ENCODE measurements at regions not wholly inside any gene's neighbourhood (a gene's known extent, or its start where the extent isn't known, plus 50 kb on each side); places are given as distances from the start of the nearest gene placed in this dataset.

DNA sequence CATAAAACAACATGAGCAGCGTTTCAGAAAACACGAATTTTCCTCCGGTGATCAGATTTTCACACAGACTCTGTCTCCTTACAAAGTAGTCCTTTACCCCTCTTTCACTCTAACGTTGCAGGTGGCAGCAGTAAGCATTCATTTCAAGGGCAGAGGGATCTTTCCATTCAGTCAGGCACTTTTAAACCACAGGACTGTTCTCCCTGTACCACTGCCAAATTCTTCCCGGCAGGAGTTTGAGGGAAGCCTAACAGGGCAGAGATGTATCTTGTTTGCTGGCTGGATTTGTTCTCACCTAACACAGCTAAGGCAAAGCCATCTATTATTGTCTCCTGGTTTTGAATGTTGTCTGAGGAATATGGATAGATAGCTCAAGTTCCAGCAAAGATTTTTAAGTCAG is 1187.3 kb upstream of the SEL1L start:
- H3K27ac ChIP-seq (ENCODE audit: low read length) = no peak overlapping the region
- H3K27me3 ChIP-seq (ENCODE audit: low read depth, low read length) = no peaks in the 10 kb centered on the region
- H3K4me3 ChIP-seq (ENCODE audit: low read depth in 1 of 2, low read length in 2 of 2) = no peak overlapping the region
- H3K36me3 ChIP-seq (ENCODE audit: control insufficient read depth in 1 of 2, insufficient read depth in 2 of 2, low read length in 2 of 2) = no peaks in the 10 kb centered on the region
- H3K4me1 ChIP-seq (ENCODE audit: control insufficient read depth in 1 of 2, insufficient read depth in 2 of 2, low read length in 2 of 2) = peaks cover 0 to 11% of the 10 kb centered on the region in 2 donors
- H3K9me3 ChIP-seq (ENCODE audit: control insufficient read depth in 1 of 2, low read length in 2 of 2) = no peaks in the 10 kb centered on the region

DNA sequence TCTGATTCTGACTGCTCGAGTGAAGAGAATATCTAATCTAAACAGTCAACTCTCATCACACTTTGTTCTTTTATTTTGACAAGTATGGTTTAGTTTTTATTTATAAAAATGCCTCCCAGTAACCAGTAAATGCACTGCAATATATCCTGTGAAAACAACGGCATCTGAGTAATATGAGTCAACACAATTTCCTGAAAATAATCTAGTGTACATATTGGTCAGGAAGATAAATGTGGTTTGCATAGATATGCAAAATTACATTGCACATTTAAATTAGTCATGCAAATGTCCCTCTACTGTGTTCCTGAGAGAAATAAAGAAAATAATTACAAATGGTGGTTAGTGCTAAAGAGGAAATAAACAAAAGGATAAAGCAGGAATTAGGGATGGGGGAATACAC is 1190.7 kb upstream of the SEL1L start:
- no peak overlapping the region for H3K27ac ChIP-seq (ENCODE audit: low read length)
- no peaks in the 10 kb centered on the region for H3K27me3 ChIP-seq (ENCODE audit: low read depth, low read length)
- H3K36me3 ChIP-seq (ENCODE audit: control insufficient read depth in 1 of 2, insufficient read depth in 2 of 2, low read length in 2 of 2) = no peaks in the 10 kb centered on the region
- no peak overlapping the region for H3K4me3 ChIP-seq (ENCODE audit: low read depth in 1 of 2, low read length in 2 of 2)
- H3K9me3 ChIP-seq (ENCODE audit: control insufficient read depth in 1 of 2, low read length in 2 of 2) = no peaks in the 10 kb centered on the region
- peaks cover 0 to 11% of the 10 kb centered on the region in 2 donors for H3K4me1 ChIP-seq (ENCODE audit: control insufficient read depth in 1 of 2, insufficient read depth in 2 of 2, low read length in 2 of 2)

DNA sequence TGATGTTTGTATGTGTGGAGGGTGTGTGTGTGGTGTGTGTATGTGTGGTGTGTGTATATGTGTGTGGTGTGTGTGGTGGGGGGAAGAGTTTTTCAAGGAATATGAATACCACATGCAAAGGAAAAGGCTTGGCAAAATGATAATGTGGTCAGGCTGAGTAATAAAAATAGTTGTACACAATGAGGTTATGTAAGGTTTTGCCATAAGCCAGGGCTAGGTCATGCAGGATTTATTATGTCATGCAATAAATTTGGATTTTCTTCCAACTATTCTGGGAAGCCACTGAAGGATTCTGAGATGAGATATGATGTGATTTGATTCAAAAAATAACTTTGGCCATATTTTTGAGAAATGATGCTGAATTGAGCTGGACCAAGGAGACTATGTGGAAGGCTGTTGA is 1191.6 kb upstream of the SEL1L start:
- peaks cover 0 to 8% of the 10 kb centered on the region in 2 donors for H3K4me1 ChIP-seq (ENCODE audit: control insufficient read depth in 1 of 2, insufficient read depth in 2 of 2, low read length in 2 of 2)
- H3K27me3 ChIP-seq (ENCODE audit: low read depth, low read length) = no peaks in the 10 kb centered on the region
- no peaks in the 10 kb centered on the region for H3K36me3 ChIP-seq (ENCODE audit: control insufficient read depth in 1 of 2, insufficient read depth in 2 of 2, low read length in 2 of 2)
- H3K27ac ChIP-seq (ENCODE audit: low read length) = no peak overlapping the region
- no peaks in the 10 kb centered on the region for H3K9me3 ChIP-seq (ENCODE audit: control insufficient read depth in 1 of 2, low read length in 2 of 2)
- no peak overlapping the region for H3K4me3 ChIP-seq (ENCODE audit: low read depth in 1 of 2, low read length in 2 of 2)

DNA sequence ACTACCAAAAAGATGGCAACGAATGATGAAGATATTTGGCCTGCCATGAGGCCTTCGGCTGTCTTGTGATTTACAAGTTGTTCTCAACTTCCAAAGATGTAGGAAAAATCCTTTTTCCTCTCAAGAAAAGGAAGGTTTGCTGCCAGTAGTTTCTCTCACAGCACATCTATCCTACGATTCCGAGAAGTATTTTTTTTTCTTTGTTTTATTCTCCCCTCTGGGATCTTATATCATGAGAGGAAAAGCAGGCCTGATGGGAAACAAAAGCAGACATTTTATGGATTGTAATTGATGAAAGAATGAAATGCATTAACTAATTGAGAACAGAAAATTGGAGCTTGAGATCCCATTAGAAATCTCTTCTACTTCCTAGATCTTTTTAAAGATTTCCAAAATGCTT is 1197.9 kb upstream of the SEL1L start:
- Histone ChIP-seq H3K4me3 (ENCODE audit: low read depth in 1 of 2, low read length in 2 of 2) (no peak overlapping the region), H3K27ac (ENCODE audit: low read length) (no peak overlapping the region), H3K9me3 (ENCODE audit: control insufficient read depth in 1 of 2, low read length in 2 of 2) (no peaks in the 10 kb centered on the region), H3K36me3 (ENCODE audit: control insufficient read depth in 1 of 2, insufficient read depth in 2 of 2, low read length in 2 of 2) (no peaks in the 10 kb centered on the region), H3K27me3 (ENCODE audit: low read depth, low read length) (no peaks in the 10 kb centered on the region), H3K4me1 (ENCODE audit: control insufficient read depth in 1 of 2, insufficient read depth in 2 of 2, low read length in 2 of 2) (no peaks in the 10 kb centered on the region)

DNA sequence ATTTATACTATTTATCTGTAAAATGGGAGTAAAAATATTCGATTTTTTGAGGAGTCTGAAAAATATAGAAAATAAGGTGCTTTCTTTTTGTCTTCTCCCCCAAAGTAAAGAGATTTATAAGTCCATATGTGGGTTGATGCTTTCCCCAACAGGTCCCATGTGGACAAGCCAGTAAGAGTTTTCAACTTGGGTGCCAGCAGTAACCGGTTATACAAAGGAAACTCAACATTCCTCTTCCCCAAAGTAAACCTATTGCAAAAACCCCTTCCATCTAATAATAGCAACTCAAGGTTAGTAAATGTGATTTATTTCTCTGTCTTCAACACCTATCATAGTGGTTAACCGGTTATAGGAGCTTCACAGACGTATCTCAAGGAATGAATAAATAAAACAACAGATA is 1206.9 kb upstream of the SEL1L start:
- no peaks in the 10 kb centered on the region for H3K9me3 ChIP-seq (ENCODE audit: control insufficient read depth in 1 of 2, low read length in 2 of 2)
- no peak overlapping the region for H3K4me3 ChIP-seq (ENCODE audit: low read depth in 1 of 2, low read length in 2 of 2)

DNA sequence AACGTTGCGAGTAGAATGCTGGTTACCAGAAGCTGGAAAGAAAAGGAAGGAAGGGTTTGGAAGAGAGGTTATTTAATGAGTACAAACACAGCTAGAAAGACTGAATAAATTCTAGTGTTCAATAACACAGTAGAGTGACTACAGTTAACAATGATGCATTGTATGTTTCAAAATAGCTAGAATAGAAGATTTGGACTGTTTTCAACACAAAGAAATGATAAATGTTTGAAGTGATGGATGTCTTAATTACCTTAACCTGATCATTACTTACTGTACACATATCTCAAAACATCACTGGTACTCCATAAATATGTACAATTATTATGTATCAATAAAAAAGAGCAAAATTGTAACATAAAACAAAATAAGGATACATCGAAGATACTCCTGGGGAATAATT is 1221.8 kb upstream of the SEL1L start:
- H3K36me3 ChIP-seq (ENCODE audit: control insufficient read depth in 1 of 2, insufficient read depth in 2 of 2, low read length in 2 of 2) = no peaks in the 10 kb centered on the region
- H3K27ac ChIP-seq (ENCODE audit: low read length) = no peak overlapping the region
- no peaks in the 10 kb centered on the region for H3K27me3 ChIP-seq (ENCODE audit: low read depth, low read length)
- peaks cover 0 to 13% of the 10 kb centered on the region in 2 donors for H3K4me1 ChIP-seq (ENCODE audit: control insufficient read depth in 1 of 2, insufficient read depth in 2 of 2, low read length in 2 of 2)
- no peak overlapping the region for H3K4me3 ChIP-seq (ENCODE audit: low read depth in 1 of 2, low read length in 2 of 2)
- H3K9me3 ChIP-seq (ENCODE audit: control insufficient read depth in 1 of 2, low read length in 2 of 2) = no peaks in the 10 kb centered on the region

More for the DNA sequence above, 1206.9 kb upstream of the SEL1L start:
- Histone ChIP-seq H3K27me3 (ENCODE audit: low read depth, low read length) (no peaks in the 10 kb centered on the region), H3K4me1 (ENCODE audit: control insufficient read depth in 1 of 2, insufficient read depth in 2 of 2, low read length in 2 of 2) (no peaks in the 10 kb centered on the region), H3K27ac (ENCODE audit: low read length) (no peak overlapping the region), H3K36me3 (ENCODE audit: control insufficient read depth in 1 of 2, insufficient read depth in 2 of 2, low read length in 2 of 2) (no peaks in the 10 kb centered on the region)

DNA sequence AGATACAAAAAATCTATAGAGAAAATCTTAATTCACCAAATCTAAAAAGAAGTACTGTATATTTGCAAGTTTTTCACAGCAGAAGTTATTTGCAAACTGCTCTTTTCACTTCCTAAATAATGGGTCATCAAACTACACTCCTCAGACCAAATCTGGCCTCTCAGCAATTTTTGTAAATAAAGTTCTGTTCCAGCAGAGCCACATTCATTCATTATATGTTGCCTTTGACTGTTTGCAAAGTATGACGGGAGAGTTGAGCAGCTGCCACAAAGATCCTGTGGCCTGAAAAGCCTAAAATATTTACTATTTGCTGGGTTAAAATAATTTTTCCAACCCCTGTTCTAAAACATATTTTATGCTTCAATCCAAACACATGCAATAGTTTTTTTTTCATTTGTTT is 1222.3 kb upstream of the SEL1L start:
- Histone ChIP-seq H3K36me3 (ENCODE audit: control insufficient read depth in 1 of 2, insufficient read depth in 2 of 2, low read length in 2 of 2) (no peaks in the 10 kb centered on the region), H3K27me3 (ENCODE audit: low read depth, low read length) (no peaks in the 10 kb centered on the region), H3K9me3 (ENCODE audit: control insufficient read depth in 1 of 2, low read length in 2 of 2) (no peaks in the 10 kb centered on the region), H3K4me1 (ENCODE audit: control insufficient read depth in 1 of 2, insufficient read depth in 2 of 2, low read length in 2 of 2) (peaks cover 0 to 13% of the 10 kb centered on the region in 2 donors), H3K27ac (ENCODE audit: low read length) (no peak overlapping the region), H3K4me3 (ENCODE audit: low read depth in 1 of 2, low read length in 2 of 2) (no peak overlapping the region)

DNA sequence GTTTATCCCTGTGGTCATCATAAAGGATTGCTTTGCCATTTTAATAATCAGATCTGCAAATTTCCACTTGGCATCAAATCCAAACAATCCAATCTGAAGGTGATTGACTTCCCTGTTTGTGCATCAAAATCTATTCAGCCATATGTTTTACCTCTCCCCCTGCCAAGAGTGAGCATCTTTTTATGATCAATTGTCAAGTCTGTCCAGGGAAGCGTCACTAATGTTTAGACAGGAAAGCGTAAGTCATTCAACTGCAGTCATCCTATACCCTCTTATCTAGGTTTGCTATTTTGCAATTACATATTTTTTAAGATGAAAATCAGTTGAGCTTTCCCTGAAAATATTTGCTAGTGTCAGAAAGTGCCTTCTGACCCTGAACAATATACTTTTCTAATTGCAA is 1224.1 kb upstream of the SEL1L start:
- Histone ChIP-seq H3K27me3 (ENCODE audit: low read depth, low read length) (no peaks in the 10 kb centered on the region), H3K27ac (ENCODE audit: low read length) (no peak overlapping the region), H3K36me3 (ENCODE audit: control insufficient read depth in 1 of 2, insufficient read depth in 2 of 2, low read length in 2 of 2) (no peaks in the 10 kb centered on the region), H3K4me1 (ENCODE audit: control insufficient read depth in 1 of 2, insufficient read depth in 2 of 2, low read length in 2 of 2) (peaks cover 0 to 13% of the 10 kb centered on the region in 2 donors), H3K9me3 (ENCODE audit: control insufficient read depth in 1 of 2, low read length in 2 of 2) (no peaks in the 10 kb centered on the region), H3K4me3 (ENCODE audit: low read depth in 1 of 2, low read length in 2 of 2) (no peak overlapping the region)

DNA sequence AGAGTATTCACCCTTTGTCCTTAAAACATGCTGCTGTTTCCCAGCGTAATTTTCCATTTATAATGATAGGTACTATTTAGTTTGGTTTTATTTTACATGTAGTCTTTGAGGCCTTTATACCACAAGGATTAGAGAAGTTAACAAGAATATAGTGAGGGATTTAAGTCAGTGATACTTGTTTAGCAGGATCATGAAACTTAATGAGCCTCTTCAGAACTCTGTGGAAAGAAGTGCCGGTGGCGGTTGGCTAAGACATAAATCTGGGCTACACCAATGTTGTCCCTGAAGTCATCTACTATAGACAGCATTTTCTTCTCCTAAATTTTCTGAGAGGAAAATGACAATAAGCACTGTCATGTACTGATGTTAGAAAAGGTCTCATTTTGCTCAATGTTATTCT is 1226.0 kb upstream of the SEL1L start:
- Histone ChIP-seq H3K27ac (ENCODE audit: low read length) (no peak overlapping the region), H3K27me3 (ENCODE audit: low read depth, low read length) (no peaks in the 10 kb centered on the region), H3K4me3 (ENCODE audit: low read depth in 1 of 2, low read length in 2 of 2) (no peak overlapping the region), H3K9me3 (ENCODE audit: control insufficient read depth in 1 of 2, low read length in 2 of 2) (no peaks in the 10 kb centered on the region), H3K4me1 (ENCODE audit: control insufficient read depth in 1 of 2, insufficient read depth in 2 of 2, low read length in 2 of 2) (peaks cover 0 to 13% of the 10 kb centered on the region in 2 donors), H3K36me3 (ENCODE audit: control insufficient read depth in 1 of 2, insufficient read depth in 2 of 2, low read length in 2 of 2) (no peaks in the 10 kb centered on the region)

DNA sequence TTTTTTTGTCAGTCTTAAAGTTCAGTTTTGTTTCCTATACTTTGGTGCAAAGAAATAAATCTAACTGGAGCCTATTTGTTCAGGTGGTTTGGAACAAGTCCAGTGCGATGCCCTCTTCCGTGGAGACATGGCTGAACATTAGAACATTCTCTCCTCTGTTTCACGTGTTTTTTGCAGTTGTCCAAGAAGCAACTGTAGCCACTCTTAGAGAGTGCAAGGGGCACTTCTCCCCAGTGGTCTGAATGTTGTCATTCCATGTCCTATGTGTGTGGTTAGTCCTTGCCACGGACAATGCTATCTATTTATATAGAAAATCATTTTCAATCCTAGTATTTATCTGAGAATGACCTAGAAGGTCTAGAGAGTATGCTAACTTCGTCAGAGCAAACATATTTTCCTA is 1232.5 kb upstream of the SEL1L start:
- H3K36me3 ChIP-seq (ENCODE audit: control insufficient read depth in 1 of 2, insufficient read depth in 2 of 2, low read length in 2 of 2) = no peaks in the 10 kb centered on the region
- H3K9me3 ChIP-seq (ENCODE audit: control insufficient read depth in 1 of 2, low read length in 2 of 2) = no peaks in the 10 kb centered on the region
- no peak overlapping the region for H3K27ac ChIP-seq (ENCODE audit: low read length)
- H3K27me3 ChIP-seq (ENCODE audit: low read depth, low read length) = no peaks in the 10 kb centered on the region
- no peak overlapping the region for H3K4me3 ChIP-seq (ENCODE audit: low read depth in 1 of 2, low read length in 2 of 2)
- H3K4me1 ChIP-seq (ENCODE audit: control insufficient read depth in 1 of 2, insufficient read depth in 2 of 2, low read length in 2 of 2) = no peaks in the 10 kb centered on the region

DNA sequence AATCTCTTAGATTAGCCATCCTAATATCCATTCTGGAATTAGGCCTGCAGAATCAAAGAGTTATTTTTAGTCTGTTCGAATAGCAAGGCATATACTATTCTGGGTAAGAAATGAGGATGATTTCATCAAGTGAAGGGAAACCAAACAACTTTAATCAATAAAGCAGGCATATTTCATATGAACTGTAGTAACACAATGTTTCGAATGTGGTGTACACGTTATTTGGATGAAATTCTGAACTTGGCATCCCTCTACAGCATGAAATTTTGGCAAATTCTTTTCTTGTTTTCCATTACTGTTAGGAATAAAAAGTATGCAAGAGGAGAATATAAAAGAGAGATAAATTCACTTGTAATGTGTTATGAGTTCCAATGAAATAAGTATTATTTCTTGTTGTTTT is 1233.3 kb upstream of the SEL1L start:
- Histone ChIP-seq H3K27ac (ENCODE audit: low read length) (no peak overlapping the region), H3K4me1 (ENCODE audit: control insufficient read depth in 1 of 2, insufficient read depth in 2 of 2, low read length in 2 of 2) (no peaks in the 10 kb centered on the region), H3K9me3 (ENCODE audit: control insufficient read depth in 1 of 2, low read length in 2 of 2) (no peaks in the 10 kb centered on the region), H3K27me3 (ENCODE audit: low read depth, low read length) (no peaks in the 10 kb centered on the region), H3K36me3 (ENCODE audit: control insufficient read depth in 1 of 2, insufficient read depth in 2 of 2, low read length in 2 of 2) (no peaks in the 10 kb centered on the region), H3K4me3 (ENCODE audit: low read depth in 1 of 2, low read length in 2 of 2) (no peak overlapping the region)

DNA sequence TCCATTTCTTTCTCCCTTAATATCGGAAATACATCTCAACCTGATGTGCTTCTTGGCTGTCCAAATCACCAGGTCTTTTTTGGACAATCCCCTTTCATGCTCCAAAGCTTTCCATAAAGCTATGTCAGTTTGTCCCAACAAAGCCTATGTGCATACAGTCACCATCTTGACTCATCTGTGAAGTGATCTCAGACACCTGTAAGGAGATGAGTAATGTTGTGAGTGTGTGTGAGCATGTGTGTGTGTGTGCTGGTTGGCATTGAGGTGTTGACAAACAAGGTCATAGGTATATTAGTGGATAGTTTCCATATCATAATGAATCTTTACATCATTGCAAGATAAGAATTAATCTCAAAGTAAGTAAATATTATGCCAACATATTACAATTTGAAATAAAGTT is 1243.3 kb upstream of the SEL1L start:
- no peak overlapping the region for H3K27ac ChIP-seq (ENCODE audit: low read length)
- H3K36me3 ChIP-seq (ENCODE audit: control insufficient read depth in 1 of 2, insufficient read depth in 2 of 2, low read length in 2 of 2) = no peaks in the 10 kb centered on the region
- H3K27me3 ChIP-seq (ENCODE audit: low read depth, low read length) = no peaks in the 10 kb centered on the region
- H3K4me1 ChIP-seq (ENCODE audit: control insufficient read depth in 1 of 2, insufficient read depth in 2 of 2, low read length in 2 of 2) = no peaks in the 10 kb centered on the region
- no peak overlapping the region for H3K4me3 ChIP-seq (ENCODE audit: low read depth in 1 of 2, low read length in 2 of 2)
- H3K9me3 ChIP-seq (ENCODE audit: control insufficient read depth in 1 of 2, low read length in 2 of 2) = no peaks in the 10 kb centered on the region
